AG09319 (cell line): ENCODE measurements at regions not wholly inside any gene's neighbourhood (a gene's known extent, or its start where the extent isn't known, plus 50 kb on each side); places are given as distances from the start of the nearest gene placed in this dataset.

ENCODE experiments used
- DNase-seq: peaks from one replicate; pipeline ENCODE4 v3.0.0-alpha.2; 2010; ENCODE audit warnings: low read depth; ENCODE audit errors: extremely low read depth
- CTCF ChIP-seq: IDR thresholded peaks from 2 replicates; pipeline ENCODE4 v1.5.1; 2011; ENCODE audit warnings: low read depth, mild to moderate bottlenecking, inconsistent platforms, low read length, moderate library complexity

- DNase-seq = no peak
- TF ChIP-seq CTCF = no peak
These were observed 1480.2 kb upstream of the CDH8 start for GRCh38 chr16:63516394-63516793.

- DNase-seq = no peak
- no peak for TF ChIP-seq CTCF
These were observed 1476.7 kb upstream of the CDH8 start for GRCh38 chr16:63512910-63513309.

DNA sequence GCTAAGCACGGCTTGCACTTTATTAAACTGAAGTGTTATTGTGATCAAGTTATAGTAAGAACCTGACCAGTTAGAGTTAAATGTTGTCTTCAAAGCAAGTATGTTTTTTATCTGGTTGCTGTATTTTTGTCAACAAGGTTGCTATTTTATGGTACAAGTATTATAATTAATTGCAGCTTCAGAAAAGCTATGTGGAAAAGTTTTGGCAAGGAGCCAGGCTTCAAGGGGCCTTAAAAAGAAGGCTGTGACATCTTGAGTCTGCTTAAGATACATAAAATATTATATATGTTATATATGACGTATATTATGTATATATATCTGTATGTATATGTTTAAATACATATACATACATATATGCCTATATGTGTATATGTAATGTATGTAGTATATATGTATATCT lies 1461.2 kb upstream of the CDH8 start:
- no peak for DNase-seq
- TF ChIP-seq CTCF = no peak

- no peak for TF ChIP-seq CTCF
- DNase-seq = no peak
These were observed 1460.0 kb upstream of the CDH8 start for GRCh38 chr16:63496282-63496681.

DNA sequence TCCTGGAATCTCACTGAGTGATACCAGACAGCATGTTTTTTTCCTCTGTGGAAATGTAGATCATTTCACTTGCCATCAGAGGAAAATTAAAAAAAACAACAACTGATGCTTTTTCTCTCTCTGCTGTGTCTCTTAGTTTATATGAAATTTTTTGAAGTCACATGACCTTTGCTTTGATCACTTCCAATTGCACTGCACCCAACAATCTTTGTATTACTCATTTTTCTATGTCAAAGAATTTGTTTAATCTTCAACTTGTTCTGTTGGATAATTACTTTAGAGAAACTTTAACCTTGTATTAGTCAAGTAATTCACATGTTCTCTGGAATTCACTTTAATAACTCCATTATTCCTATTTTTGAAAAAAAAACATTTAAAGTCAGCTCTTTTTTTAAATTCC lies 1452.7 kb upstream of the CDH8 start:
- no peak for TF ChIP-seq CTCF
- no peak for DNase-seq

DNA sequence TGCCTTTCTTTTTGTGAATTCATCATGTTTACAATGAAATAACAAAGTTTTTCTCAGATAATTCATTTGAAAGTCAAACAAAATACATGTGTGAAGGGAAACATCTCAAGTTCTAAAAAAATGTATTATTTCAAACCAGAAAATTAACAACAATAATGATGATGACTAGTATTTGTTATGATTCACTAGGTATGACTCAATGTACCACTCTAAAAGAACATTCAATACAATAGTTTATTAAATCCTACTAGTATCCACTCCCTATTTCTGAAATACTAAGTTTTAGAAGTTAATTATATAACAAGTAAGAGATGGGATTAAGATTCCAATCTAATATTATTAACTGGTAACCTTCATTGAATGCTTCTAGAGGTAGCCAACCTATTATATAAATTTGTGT lies 1444.8 kb upstream of the CDH8 start:
- TF ChIP-seq CTCF = no peak
- no peak for DNase-seq

DNA sequence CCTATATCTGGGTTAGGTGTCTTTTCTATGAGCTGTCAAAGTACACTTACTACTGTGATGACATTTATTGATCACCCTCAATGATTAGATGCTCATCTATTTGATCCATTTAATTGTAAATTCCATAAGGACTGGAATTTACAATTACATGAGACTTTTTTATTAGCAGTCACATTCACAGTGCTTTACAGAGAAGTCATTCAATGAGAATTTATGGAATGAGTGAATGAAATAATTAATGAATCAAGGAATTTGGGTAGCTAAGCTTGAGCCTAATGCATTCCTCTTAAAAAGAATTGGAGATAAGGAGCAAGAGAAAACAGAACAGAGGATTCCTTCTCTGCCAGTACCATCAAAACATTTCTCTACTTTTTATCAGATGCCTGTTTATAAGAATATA lies 1437.5 kb upstream of the CDH8 start:
- TF ChIP-seq CTCF = no peak
- no peak for DNase-seq
